Uterus (tissue), 2 donors: ENCODE measurements at regions not wholly inside any gene's neighbourhood (a gene's known extent, or its start where the extent isn't known, plus 50 kb on each side); places are given as distances from the start of the nearest gene placed in this dataset.

Experiments
- POLR2A ChIP-seq, 2 donors: fragments of 450-650 bp; IDR thresholded peaks; one replicate each; pipeline ENCODE4 v1.6.1; 2016; ENCODE audit warnings: antibody characterized with exemption in 2 of 2, mild to moderate bottlenecking in 1 of 2, moderate library complexity in 1 of 2
- TF ChIP-seq, protein P1 (sequence below), 4 experiments: fragments of 200-600 bp in 2 of 4; fragments of 450-650 bp in 2 of 4; sonication (generic) in 2 of 4; IDR thresholded peaks; one replicate each; pipeline ENCODE4 v1.5.1; 2016 to 2019; ENCODE audit warnings: antibody characterized with exemption in 4 of 4, mild to moderate bottlenecking in 2 of 4, moderate library complexity in 1 of 4

- TF ChIP-seq, protein P1, sequence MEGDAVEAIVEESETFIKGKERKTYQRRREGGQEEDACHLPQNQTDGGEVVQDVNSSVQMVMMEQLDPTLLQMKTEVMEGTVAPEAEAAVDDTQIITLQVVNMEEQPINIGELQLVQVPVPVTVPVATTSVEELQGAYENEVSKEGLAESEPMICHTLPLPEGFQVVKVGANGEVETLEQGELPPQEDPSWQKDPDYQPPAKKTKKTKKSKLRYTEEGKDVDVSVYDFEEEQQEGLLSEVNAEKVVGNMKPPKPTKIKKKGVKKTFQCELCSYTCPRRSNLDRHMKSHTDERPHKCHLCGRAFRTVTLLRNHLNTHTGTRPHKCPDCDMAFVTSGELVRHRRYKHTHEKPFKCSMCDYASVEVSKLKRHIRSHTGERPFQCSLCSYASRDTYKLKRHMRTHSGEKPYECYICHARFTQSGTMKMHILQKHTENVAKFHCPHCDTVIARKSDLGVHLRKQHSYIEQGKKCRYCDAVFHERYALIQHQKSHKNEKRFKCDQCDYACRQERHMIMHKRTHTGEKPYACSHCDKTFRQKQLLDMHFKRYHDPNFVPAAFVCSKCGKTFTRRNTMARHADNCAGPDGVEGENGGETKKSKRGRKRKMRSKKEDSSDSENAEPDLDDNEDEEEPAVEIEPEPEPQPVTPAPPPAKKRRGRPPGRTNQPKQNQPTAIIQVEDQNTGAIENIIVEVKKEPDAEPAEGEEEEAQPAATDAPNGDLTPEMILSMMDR (IDR thresholded peaks at IDR 0.05): no peak
- TF ChIP-seq POLR2A (IDR thresholded peaks at IDR 0.05): no peak
Measured at GRCh38 chr12:22821985-22822384, 197.0 kb downstream of the ETNK1 start.
